Thyroid gland (tissue), 4 donors: ENCODE measurements at regions not wholly inside any gene's neighbourhood (a gene's known extent, or its start where the extent isn't known, plus 50 kb on each side); places are given as distances from the start of the nearest gene placed in this dataset.
"Not testable (repeated sequence)": the region's sequence is repeated elsewhere in the genome, so short reads cannot be mapped to it uniquely, and the experiment has no call there.

Source experiments
- DNase-seq, 2 donors: peaks; one replicate each; pipeline ENCODE4 v3.0.0-alpha.2; 2019
- H3K27ac ChIP-seq, 3 donors: fragments of 200-600 bp; sonication (generic); 1 replicate in 2 of 3; 2 replicates in 1 of 3; pipeline ENCODE4 v1.5.1; 2016 to 2019; ENCODE audit warnings: mild to moderate bottlenecking in 1 of 3, moderate library complexity in 1 of 3
- H3K27me3 ChIP-seq: fragments of 200-600 bp; sonication (generic); one replicate; pipeline ENCODE4 v1.5.1; 2019
- H3K36me3 ChIP-seq, 2 donors: fragments of 200-600 bp; sonication (generic); one replicate each; pipeline ENCODE4 v1.5.1; 2016 to 2019
- H3K4me1 ChIP-seq, 2 donors: fragments of 200-600 bp; sonication (generic); one replicate each; pipeline ENCODE4 v1.5.1; 2017 to 2019
- H3K4me3 ChIP-seq, 3 donors: fragments of 200-600 bp; sonication (generic); replicated peaks in 1 of 3; 1 replicate in 2 of 3; 2 replicates in 1 of 3; pipeline ENCODE4 v1.5.1; 2016; ENCODE audit warnings: mild to moderate bottlenecking in 1 of 3
- H3K9me3 ChIP-seq: fragments of 200-600 bp; sonication (generic); one replicate; pipeline ENCODE4 v1.5.1; 2017
- CTCF ChIP-seq, 6 experiments: fragments of 200-600 bp in 3 of 6; fragments of 450-650 bp in 3 of 6; sonication (generic) in 3 of 6; IDR thresholded peaks; one replicate each; pipeline ENCODE4 v1.5.1; 2016 to 2019; ENCODE audit warnings: antibody characterized with exemption in 6 of 6, mild to moderate bottlenecking in 2 of 6, inconsistent platforms in 1 of 6, moderate library complexity in 1 of 6
- POLR2A ChIP-seq, 2 donors: fragments of 450-650 bp; IDR thresholded peaks; one replicate each; pipeline ENCODE4 v1.6.1; 2017; ENCODE audit warnings: antibody characterized with exemption in 2 of 2, mild to moderate bottlenecking in 2 of 2, moderate library complexity in 1 of 2
- WGBS, 2 donors: methylation state at CpG; one replicate each; pipeline ENCODE4 v1.1.5; 2017; 5-methylcytosine and 5-hydroxymethylcytosine counted together
- intact Hi-C: fragments of 100-400 bp; cut with DNase I; formaldehyde crosslinking; loops from one replicate; pipeline ENCODE4 v1.15.1; 2023

- no peak for DNase-seq
- intact Hi-C loops: no loop called here
- Histone ChIP-seq H3K36me3 (no peaks in the 10 kb centered on the region), H3K4me3 (no peak overlapping the region), H3K27ac (no peak overlapping the region), H3K9me3 (no peaks in the 10 kb centered on the region), H3K27me3 (no peaks in the 10 kb centered on the region), H3K4me1 (no peaks in the 10 kb centered on the region)
- WGBS, 2 donors: 22 to 42% methylated on average over 5 of the region's 5 CpGs
- TF ChIP-seq CTCF (IDR thresholded peaks at IDR 0.05) (no peak), POLR2A (IDR thresholded peaks at IDR 0.05) (no peak)
Observed at GRCh38 chrX:25442499-25442898, 426.7 kb upstream of the ARX start.

- 69 to 70% methylated on average over 2 of the region's 2 CpGs for WGBS, 2 donors
- TF ChIP-seq CTCF (IDR thresholded peaks at IDR 0.05): no peak
- no peak for TF ChIP-seq POLR2A (IDR thresholded peaks at IDR 0.05)
- no peaks in the 10 kb centered on the region for H3K36me3 ChIP-seq
Observed at GRCh38 chrX:25433307-25433706, 417.5 kb upstream of the ARX start.

GRCh38 chrX:25432396-25432795, 416.6 kb upstream of the ARX start:
- Histone ChIP-seq H3K4me3 (no peak overlapping the region), H3K27ac (no peak overlapping the region)

More at GRCh38 chrX:25433307-25433706, 417.5 kb upstream of the ARX start:
- H3K4me1 ChIP-seq: no peaks in the 10 kb centered on the region
- no peak for DNase-seq
- no peak overlapping the region for H3K27ac ChIP-seq
- H3K27me3 ChIP-seq: no peaks in the 10 kb centered on the region
- no peaks in the 10 kb centered on the region for H3K9me3 ChIP-seq
- intact Hi-C loops: no loop called here
- no peak overlapping the region for H3K4me3 ChIP-seq

GRCh38 chrX:25427873-25428555, 412.2 kb upstream of the ARX start:
- H3K27ac ChIP-seq: no peak overlapping the region
- no peak for DNase-seq
- TF ChIP-seq POLR2A (IDR thresholded peaks at IDR 0.05): no peak
- TF ChIP-seq CTCF (IDR thresholded peaks at IDR 0.05): no peak
- H3K36me3 ChIP-seq: no peaks in the 10 kb centered on the region
- intact Hi-C loops: no loop called here
- H3K27me3 ChIP-seq: no peaks in the 10 kb centered on the region
- no peaks in the 10 kb centered on the region for H3K9me3 ChIP-seq
- no peaks in the 10 kb centered on the region for H3K4me1 ChIP-seq
- 59 to 66% methylated on average over 9 of the region's 10 CpGs for WGBS, 2 donors
- H3K4me3 ChIP-seq: no peak overlapping the region

More at GRCh38 chrX:25432396-25432795, 416.6 kb upstream of the ARX start:
- no peak for DNase-seq
- H3K27me3 ChIP-seq: no peaks in the 10 kb centered on the region
- intact Hi-C loops: no loop called here
- TF ChIP-seq CTCF (IDR thresholded peaks at IDR 0.05): no peak
- TF ChIP-seq POLR2A (IDR thresholded peaks at IDR 0.05): no peak
- H3K36me3 ChIP-seq: no peaks in the 10 kb centered on the region
- no peaks in the 10 kb centered on the region for H3K9me3 ChIP-seq
- H3K4me1 ChIP-seq: no peaks in the 10 kb centered on the region
- 67 to 68% methylated on average over 2 of the region's 2 CpGs for WGBS, 2 donors

GRCh38 chrX:25404163-25404562, 388.4 kb upstream of the ARX start:
- H3K4me3 ChIP-seq, H3K4me1 ChIP-seq, H3K9me3 ChIP-seq, H3K27me3 ChIP-seq, H3K27ac ChIP-seq, DNase-seq, H3K36me3 ChIP-seq, intact Hi-C loops: not testable (repeated sequence)
- 88 to 92% methylated on average over 4 to 10 of the region's 11 CpGs for WGBS, 2 donors
